ENCODE measurements at regions not wholly inside any gene's neighbourhood (a gene's known extent, or its start where the extent isn't known, plus 50 kb on each side); places are given as distances from the start of the nearest gene placed in this dataset.
A peak's percentile ranks its signal among the peaks of the same experiment; 100 is the strongest.

DNA sequence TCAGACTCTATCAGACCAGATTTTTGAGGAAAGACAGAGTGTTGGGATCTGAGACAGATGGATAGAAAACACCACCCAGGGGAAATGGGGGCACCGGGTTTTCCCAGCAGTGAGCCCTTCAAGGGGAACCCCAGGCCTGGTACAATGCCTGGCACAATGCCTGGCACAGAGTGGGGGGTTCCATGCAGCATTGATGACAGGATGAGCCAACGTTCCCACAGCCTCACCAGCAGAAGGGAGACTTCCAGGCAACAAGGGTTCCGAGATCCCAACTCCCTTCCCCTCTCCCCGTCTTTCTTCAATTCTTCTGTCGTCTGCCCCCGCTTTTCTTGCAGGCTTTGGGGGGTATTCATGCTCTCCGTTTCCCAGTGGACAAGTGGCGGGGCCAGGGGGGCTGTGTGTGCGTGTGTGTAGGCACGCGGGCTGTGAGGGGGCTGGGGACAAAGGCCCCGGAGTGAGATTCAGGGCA, 132.1 kb upstream of the HAAO start:
- DNase-seq (no peak), ATAC-seq (no peak)
- no peak overlapping the region for H3K4me3 ChIP-seq
- no peaks in the 10 kb centered on the region for H3K9me3 ChIP-seq
- H3K4me1 ChIP-seq = peaks cover 64 to 71% of the 10 kb centered on the region in 2 donors
- peak overlapping the region; percentile 73 to 87 (median 79) for H3K27ac ChIP-seq
- in situ Hi-C loops (cut with MboI; ENCODE audit: low sequenced_read_pairs in 4 of 4) = no loop called here
- no peaks in the 10 kb centered on the region for H3K27me3 ChIP-seq
- TF ChIP-seq, protein P1, sequence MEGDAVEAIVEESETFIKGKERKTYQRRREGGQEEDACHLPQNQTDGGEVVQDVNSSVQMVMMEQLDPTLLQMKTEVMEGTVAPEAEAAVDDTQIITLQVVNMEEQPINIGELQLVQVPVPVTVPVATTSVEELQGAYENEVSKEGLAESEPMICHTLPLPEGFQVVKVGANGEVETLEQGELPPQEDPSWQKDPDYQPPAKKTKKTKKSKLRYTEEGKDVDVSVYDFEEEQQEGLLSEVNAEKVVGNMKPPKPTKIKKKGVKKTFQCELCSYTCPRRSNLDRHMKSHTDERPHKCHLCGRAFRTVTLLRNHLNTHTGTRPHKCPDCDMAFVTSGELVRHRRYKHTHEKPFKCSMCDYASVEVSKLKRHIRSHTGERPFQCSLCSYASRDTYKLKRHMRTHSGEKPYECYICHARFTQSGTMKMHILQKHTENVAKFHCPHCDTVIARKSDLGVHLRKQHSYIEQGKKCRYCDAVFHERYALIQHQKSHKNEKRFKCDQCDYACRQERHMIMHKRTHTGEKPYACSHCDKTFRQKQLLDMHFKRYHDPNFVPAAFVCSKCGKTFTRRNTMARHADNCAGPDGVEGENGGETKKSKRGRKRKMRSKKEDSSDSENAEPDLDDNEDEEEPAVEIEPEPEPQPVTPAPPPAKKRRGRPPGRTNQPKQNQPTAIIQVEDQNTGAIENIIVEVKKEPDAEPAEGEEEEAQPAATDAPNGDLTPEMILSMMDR (IDR thresholded peaks at IDR 0.05 in 4 of 5, conservative IDR thresholded peaks at IDR 0.05 in 1 of 5) = no peak
- TF ChIP-seq POLR2A (IDR thresholded peaks at IDR 0.05) = no peak
- intact Hi-C loops (cut with DNase I; ENCODE audit: low total_unique reads) = no loop called here
- no peaks in the 10 kb centered on the region for H3K36me3 ChIP-seq

DNA sequence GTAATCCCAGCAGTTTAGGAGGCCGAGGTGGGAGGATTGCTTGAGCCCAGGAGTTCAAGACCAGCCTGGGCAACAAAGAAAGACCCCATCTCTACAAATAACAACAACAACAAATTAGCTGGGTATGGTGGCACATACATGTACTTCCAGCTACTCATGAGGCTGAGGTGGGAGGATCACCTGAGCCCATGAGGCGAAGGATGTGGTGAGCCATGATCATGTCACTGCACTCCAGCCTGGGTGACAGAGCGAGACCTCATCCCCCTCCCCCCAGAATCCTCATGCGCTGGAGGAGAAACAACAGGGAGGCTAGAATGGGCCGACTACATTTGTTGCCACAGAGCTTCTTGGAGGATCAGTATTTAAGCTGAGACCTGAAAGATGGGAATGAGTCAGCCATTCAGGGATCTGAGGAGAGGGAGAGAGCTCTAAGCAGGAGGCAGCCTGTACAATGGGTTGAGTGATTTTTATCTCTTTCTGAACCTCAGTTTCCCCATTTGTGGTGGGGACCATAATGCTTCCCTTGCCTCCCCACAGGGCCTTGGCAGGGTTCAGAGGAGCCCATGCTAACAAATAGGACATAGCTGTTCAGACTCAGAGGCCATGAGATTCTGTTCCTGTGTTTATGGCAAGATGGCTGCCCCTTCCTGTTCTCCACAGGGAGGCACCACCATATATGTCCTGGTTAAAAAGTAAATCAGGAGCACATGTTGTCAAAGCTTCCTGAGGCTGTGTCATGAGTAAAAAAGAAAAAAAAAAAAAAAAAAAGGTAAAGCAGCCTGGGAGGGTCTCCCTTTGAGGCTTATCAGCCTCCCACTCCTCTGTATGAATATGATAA, 131.4 kb upstream of the HAAO start:
- ATAC-seq (no peak), DNase-seq (no peak)
- Histone ChIP-seq H3K27me3 (no peaks in the 10 kb centered on the region), H3K4me3 (no peak overlapping the region), H3K27ac (peak overlapping the region; percentile 73 to 87 (median 79)), H3K9me3 (no peaks in the 10 kb centered on the region), H3K4me1 (peaks cover 59 to 64% of the 10 kb centered on the region in 2 donors), H3K36me3 (no peaks in the 10 kb centered on the region)
- in situ Hi-C loops (cut with MboI; ENCODE audit: low sequenced_read_pairs in 4 of 4) = no loop called here
- TF ChIP-seq, protein P1 (IDR thresholded peaks at IDR 0.05 in 4 of 5, conservative IDR thresholded peaks at IDR 0.05 in 1 of 5) = no peak
- TF ChIP-seq POLR2A (IDR thresholded peaks at IDR 0.05) = no peak
- intact Hi-C loops (cut with DNase I; ENCODE audit: low total_unique reads) = no loop called here

DNA sequence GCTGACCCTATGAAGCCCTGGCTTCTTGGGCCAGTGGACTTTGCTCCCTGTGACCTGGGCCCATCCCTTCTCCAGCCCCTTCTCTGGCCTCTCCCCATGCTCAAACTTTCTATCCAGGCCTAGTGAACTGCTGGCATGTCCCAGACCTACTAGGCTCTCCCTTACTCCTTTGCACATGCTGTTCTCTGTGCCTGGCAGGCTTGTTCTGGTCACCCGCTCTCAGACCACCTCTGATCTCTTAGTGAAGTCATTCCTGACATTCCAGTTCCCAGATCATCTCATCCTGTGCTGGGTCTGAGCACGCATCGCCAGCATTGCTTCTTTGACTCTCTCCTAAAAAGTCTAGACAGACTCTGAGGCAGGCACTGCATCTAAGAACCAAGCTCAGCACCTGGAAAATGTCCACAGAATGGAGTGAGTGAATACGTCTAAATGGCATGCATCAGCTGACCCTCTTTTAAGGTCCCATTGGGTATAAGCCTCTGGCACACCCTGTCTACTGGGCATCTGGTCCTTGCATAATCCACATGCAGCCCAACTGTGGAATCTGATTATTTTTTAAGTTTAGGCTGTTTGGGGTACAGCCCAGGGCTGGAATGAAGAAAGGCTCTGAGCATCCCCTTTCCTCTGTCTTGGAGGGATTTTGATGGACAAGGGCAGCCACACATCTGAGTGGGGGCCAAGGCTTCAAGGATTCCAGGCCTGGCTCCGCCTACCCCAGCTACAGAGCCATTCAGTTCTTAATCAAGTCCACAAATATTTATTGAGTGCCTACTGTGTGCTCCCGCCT, 130.6 kb upstream of the HAAO start:
- peak; percentile 51 to 67 for DNase-seq
- intact Hi-C loops (cut with DNase I; ENCODE audit: low total_unique reads) = no loop called here
- Histone ChIP-seq H3K4me3 (no peak overlapping the region), H3K4me1 (peaks cover 50 to 56% of the 10 kb centered on the region in 2 donors), H3K36me3 (no peaks in the 10 kb centered on the region), H3K27me3 (no peaks in the 10 kb centered on the region), H3K9me3 (no peaks in the 10 kb centered on the region), H3K27ac (peak overlapping the region; percentile 73 to 87 (median 79))
- in situ Hi-C loops (cut with MboI; ENCODE audit: low sequenced_read_pairs in 4 of 4) = no loop called here
- ATAC-seq = peak; percentile 49 to 60
- TF ChIP-seq POLR2A (IDR thresholded peaks at IDR 0.05) = no peak
- TF ChIP-seq, protein P1 (IDR thresholded peaks at IDR 0.05 in 4 of 5, conservative IDR thresholded peaks at IDR 0.05 in 1 of 5) = no peak

DNA sequence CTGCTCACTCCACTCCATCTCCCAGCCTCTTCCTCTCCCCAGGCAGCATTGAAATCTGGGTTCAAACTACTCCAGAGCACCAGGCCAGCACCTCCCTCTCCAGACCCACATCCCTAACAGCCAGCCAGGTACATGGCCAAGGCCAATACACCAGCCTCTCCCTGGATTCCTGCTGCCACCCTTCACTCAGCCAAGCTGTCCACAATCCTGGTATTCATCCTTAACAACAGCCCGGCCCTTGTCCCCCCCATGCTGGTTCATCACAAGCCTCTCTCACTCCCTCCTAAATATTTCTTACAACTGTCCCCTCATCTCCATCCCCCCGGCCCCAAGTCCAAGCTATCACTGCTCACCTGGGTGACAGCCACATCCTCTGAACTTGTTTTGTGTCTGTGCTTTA, 129.9 kb upstream of the HAAO start:
- no peak for ATAC-seq

More for the DNA sequence above, 129.9 kb upstream of the HAAO start:
- in situ Hi-C loops (cut with MboI; ENCODE audit: low sequenced_read_pairs in 4 of 4) = no loop called here
- no peak for TF ChIP-seq POLR2A (IDR thresholded peaks at IDR 0.05)
- TF ChIP-seq, protein P1 (IDR thresholded peaks at IDR 0.05 in 4 of 5, conservative IDR thresholded peaks at IDR 0.05 in 1 of 5) = no peak
- H3K27ac ChIP-seq = peak overlapping the region; percentile 73 to 87 (median 79)
- no peaks in the 10 kb centered on the region for H3K36me3 ChIP-seq
- peaks cover 45 to 49% of the 10 kb centered on the region in 2 donors for H3K4me1 ChIP-seq
- H3K27me3 ChIP-seq = no peaks in the 10 kb centered on the region
- no peak overlapping the region for H3K4me3 ChIP-seq
- H3K9me3 ChIP-seq = no peaks in the 10 kb centered on the region
- intact Hi-C loops (cut with DNase I; ENCODE audit: low total_unique reads) = no loop called here
- no peak for DNase-seq

All from gastrocnemius medialis (tissue), 4 donors.